GM12872 (cell line): ENCODE measurements at regions not wholly inside any gene's neighbourhood (a gene's known extent, or its start where the extent isn't known, plus 50 kb on each side); places are given as distances from the start of the nearest gene placed in this dataset.
A peak's percentile ranks its signal among the peaks of the same experiment; 100 is the strongest.

Experiments
- TF ChIP-seq, protein P1 (sequence below): IDR thresholded peaks from 3 replicates; pipeline ENCODE4 v1.5.1; 2011; ENCODE audit warnings: low read depth, mild to moderate bottlenecking, low read length, moderate library complexity; ENCODE audit not compliant: insufficient read depth

DNA sequence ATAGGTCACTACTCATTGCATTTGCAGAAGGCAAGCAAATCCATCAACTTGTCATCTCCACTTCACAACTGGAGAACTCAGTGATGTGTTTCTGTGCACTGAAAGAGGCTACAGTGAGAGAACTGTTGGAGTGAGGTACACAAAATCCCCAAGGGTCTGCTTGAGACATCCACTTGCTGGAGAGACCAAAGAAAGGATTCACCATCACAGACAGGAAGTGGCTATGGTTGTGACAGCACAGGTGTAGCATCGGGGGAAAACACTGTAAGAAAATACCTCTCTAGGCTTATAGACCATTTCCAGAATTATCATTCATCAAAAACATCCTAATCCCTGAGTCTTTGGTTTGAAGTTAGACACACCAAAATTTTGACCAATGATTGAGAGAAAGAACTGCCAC, 201.3 kb upstream of the OR4E1 start:
- TF ChIP-seq, protein P1, sequence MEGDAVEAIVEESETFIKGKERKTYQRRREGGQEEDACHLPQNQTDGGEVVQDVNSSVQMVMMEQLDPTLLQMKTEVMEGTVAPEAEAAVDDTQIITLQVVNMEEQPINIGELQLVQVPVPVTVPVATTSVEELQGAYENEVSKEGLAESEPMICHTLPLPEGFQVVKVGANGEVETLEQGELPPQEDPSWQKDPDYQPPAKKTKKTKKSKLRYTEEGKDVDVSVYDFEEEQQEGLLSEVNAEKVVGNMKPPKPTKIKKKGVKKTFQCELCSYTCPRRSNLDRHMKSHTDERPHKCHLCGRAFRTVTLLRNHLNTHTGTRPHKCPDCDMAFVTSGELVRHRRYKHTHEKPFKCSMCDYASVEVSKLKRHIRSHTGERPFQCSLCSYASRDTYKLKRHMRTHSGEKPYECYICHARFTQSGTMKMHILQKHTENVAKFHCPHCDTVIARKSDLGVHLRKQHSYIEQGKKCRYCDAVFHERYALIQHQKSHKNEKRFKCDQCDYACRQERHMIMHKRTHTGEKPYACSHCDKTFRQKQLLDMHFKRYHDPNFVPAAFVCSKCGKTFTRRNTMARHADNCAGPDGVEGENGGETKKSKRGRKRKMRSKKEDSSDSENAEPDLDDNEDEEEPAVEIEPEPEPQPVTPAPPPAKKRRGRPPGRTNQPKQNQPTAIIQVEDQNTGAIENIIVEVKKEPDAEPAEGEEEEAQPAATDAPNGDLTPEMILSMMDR, result no peak

DNA sequence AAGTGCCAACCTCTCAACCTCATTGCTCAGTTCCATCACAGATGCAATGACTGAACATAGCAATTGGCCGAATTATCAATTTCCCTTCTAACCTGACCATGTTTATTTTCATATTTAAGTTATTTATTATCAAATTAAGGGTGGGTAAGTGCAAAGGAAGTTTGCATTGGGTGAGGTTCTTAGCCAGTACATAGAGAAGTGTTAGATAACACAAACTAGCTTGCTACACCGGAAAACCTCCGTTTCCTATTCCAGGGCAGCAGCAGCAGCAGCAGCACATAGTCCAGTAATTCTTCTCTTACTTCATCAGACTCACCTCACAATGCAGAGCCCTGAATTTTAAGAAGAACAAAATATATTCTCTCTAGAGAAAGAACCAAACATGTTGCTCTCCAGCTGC, 200.5 kb upstream of the OR4E1 start:
- TF ChIP-seq, protein P1, result no peak

DNA sequence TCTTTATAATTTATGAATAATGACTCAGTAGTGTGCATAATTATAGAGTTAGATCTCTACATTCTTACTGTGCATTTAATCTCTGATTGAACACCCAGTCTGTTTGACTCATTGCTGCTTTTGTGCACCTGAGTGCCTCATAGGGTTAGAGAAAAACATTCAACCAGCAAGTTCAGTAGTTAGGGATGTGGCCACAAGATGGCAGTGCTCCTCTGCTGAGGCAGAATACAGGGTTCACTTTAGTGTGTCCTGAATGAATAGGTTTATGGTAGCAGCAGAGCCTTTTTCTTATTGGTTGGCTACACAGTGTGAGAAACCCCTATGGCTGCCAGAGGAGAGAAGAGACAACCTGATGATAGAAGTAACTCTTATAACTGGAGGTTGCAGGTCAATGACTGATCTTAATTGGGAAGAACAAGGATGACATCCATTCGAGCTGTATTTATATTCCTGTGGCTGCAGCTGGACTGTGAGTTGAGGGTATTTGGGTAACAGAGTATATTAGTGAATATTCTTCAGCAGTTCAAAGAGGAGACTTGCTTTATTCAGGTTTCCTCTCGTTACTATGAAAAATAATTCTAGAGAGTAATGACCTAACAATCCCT, 194.9 kb upstream of the OR4E1 start:
- TF ChIP-seq, protein P1, result peak; percentile 86

DNA sequence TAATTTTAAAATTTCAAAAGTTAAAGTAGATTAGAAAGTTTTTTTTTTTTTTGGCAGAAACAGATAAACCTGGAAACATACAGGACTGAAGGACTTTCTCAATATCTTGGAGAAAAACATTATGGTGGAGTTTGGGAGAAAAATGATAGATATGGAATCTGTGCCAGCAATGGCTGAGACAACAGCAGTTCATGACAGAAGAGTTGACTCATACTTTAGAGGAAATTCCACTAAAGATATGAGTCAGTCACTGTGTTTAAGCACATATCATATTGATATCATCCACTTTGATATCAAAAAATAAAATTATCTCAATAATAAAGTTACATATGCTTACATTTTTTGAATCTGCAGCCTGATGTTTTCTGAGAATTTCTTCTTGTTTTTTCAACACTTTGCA, 193.9 kb upstream of the OR4E1 start:
- TF ChIP-seq, protein P1, result no peak

DNA sequence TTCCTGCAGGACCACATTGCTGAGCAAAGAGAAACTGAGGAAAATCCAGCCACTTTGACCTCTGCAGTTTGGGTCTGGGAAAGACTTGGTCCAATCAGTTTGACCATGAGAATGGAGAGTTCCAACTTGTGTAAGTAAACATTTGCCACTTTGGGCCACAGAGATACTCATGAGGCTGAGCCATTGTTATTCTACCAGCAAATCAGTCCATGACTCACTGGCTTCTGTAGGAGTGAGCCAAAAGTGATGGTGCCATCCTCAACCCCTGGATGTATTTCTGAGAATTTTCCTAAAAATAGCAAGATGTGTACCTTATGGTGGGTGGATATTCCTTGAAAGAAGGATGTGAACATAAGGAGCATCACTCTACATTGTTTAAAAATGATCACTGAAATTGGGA, 192.9 kb upstream of the OR4E1 start:
- TF ChIP-seq, protein P1, result no peak

DNA sequence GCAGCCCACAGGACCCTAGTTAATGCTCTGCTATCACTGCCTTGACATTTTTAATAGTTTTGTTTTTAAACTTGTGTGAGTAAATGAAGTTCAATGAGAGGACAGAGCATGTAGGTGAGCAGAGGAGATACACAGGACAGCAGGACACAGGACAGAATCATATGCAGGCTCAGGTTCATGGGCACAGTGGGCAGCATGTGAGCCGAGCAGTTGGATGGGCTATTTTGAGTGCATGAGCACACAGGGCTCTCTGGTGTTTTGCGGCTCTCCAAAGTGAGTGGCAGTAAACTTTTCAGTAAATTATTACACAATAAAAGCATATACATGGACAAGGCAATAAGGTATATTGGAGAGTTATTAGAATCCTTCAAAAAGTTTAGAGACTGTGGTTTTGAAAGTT, 189.7 kb upstream of the OR4E1 start:
- TF ChIP-seq, protein P1, result no peak

DNA sequence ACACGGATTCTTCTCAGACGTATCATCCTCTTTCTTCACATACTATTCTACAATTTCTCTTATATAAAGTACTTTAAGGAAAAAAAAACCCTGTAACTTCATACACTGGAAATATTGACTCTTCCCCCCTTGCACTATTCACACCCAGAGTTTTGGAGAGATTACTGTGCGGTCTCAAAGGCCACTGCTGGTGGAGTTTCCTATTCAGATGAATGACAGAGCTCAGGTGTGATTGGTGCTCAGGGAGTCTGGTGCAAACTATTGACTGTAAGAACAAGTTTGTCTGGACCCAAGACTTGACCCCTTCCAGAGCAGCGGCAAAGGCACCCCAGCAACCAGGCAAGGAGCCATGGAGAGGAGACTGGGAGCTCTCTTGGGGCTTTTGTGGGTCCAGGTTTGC, 187.5 kb upstream of the OR4E1 start:
- TF ChIP-seq, protein P1, result no peak
